WTC11 (cell line): ENCODE measurements at regions not wholly inside any gene's neighbourhood (a gene's known extent, or its start where the extent isn't known, plus 50 kb on each side); places are given as distances from the start of the nearest gene placed in this dataset.

Source experiments
- ATAC-seq: fragments of 200-7000 bp; cut with Tn5 transposase; 2 replicates; pipeline ENCODE4 v1.10.0; 2021; ENCODE audit warnings: mild to moderate bottlenecking, moderate library complexity
- CTCF ChIA-PET: fragments of 300-600 bp; sonication (Branson Sonifier 250); formaldehyde crosslinking; loops from one replicate; lab custom pipeline; 2021; ENCODE audit warnings: antibody characterized with exemption; lab: Charles Lee
- POLR2A ChIA-PET: fragments of 350-600 bp; sonication (Branson Sonifier 250); formaldehyde crosslinking; loops from one replicate; lab custom pipeline; 2021; ENCODE audit warnings: antibody characterized with exemption; lab: Charles Lee
- DNase-seq: peaks from one replicate; pipeline ENCODE4 v3.0.0; 2021; ENCODE audit warnings: low spot score
- H3K27ac Mint-ChIP-seq: 2 replicates; pipeline ENCODE4 v1.8.0; 2021; ENCODE audit warnings: mixed read lengths
- H3K27me3 Mint-ChIP-seq: 2 replicates; pipeline ENCODE4 v1.8.0; 2021; ENCODE audit warnings: low read depth, mild to moderate bottlenecking, moderate library complexity, mixed read lengths
- H3K36me3 Mint-ChIP-seq: 2 replicates; pipeline ENCODE4 v1.8.0; 2021; ENCODE audit warnings: mixed read lengths
- H3K4me1 Mint-ChIP-seq: 2 replicates; pipeline ENCODE4 v1.8.0; 2022; ENCODE audit warnings: mixed read lengths
- H3K4me3 Mint-ChIP-seq: 2 replicates; pipeline ENCODE4 v1.8.0; 2021; ENCODE audit warnings: mild to moderate bottlenecking, moderate library complexity, mixed read lengths
- H3K9me3 Mint-ChIP-seq: 2 replicates; pipeline ENCODE4 v1.8.0; 2021; ENCODE audit warnings: mixed read lengths
- CREM ChIP-seq: sonication (generic); formaldehyde crosslinking; IDR thresholded peaks from 2 replicates; pipeline ENCODE4 v1.8.1; 2022; ENCODE audit warnings: mild to moderate bottlenecking, missing genetic modification reagents, moderate library complexity
- FOXP1 ChIP-seq: sonication (generic); formaldehyde crosslinking; IDR thresholded peaks from 2 replicates; pipeline ENCODE4 v1.8.0; 2022; ENCODE audit warnings: missing genetic modification reagents, mild to moderate bottlenecking, moderate library complexity, borderline replicate concordance
- JAZF1 ChIP-seq: fragments of 250-450 bp; sonication (Bioruptor Pico); IDR thresholded peaks from 2 replicates; pipeline ENCODE4 v1.9.0; 2021; ENCODE audit warnings: moderate library complexity, mild to moderate bottlenecking, inconsistent platforms
- JUN ChIP-seq: sonication (generic); formaldehyde crosslinking; IDR thresholded peaks from 2 replicates; pipeline ENCODE4 v1.8.0; 2023; ENCODE audit warnings: mild to moderate bottlenecking, missing genetic modification reagents
- RORB ChIP-seq: fragments of 250-450 bp; sonication (Bioruptor Pico); IDR thresholded peaks from 2 replicates; pipeline ENCODE4 v1.9.0; 2021; ENCODE audit warnings: mild to moderate bottlenecking
- TEAD1 ChIP-seq: sonication (generic); formaldehyde crosslinking; IDR thresholded peaks from 2 replicates; pipeline ENCODE4 v1.8.0; 2022; ENCODE audit warnings: mild to moderate bottlenecking, missing genetic modification reagents
- TEAD4 ChIP-seq: sonication (generic); formaldehyde crosslinking; IDR thresholded peaks from 2 replicates; pipeline ENCODE4 v1.8.0; 2022; ENCODE audit warnings: mild to moderate bottlenecking, missing genetic modification reagents
- ZBTB21 ChIP-seq: sonication (generic); formaldehyde crosslinking; IDR thresholded peaks from 2 replicates; pipeline ENCODE4 v1.8.1; 2023; ENCODE audit warnings: mild to moderate bottlenecking, missing genetic modification reagents, borderline replicate concordance
- ZNF396 ChIP-seq: fragments of 250-450 bp; sonication (Bioruptor Pico); IDR thresholded peaks from 2 replicates; pipeline ENCODE4 v1.8.0; 2021; ENCODE audit warnings: mild to moderate bottlenecking, moderate library complexity, borderline replicate concordance
- ZNF416 ChIP-seq: fragments of 250-450 bp; sonication (Bioruptor Pico); IDR thresholded peaks from 2 replicates; pipeline ENCODE4 v1.9.0; 2021; ENCODE audit warnings: mild to moderate bottlenecking, inconsistent platforms
- ZNF671 ChIP-seq: fragments of 250-450 bp; sonication (Bioruptor Pico); IDR thresholded peaks from 2 replicates; pipeline ENCODE4 v1.8.0; 2021; ENCODE audit warnings: mild to moderate bottlenecking
- TF ChIP-seq, protein P1 (sequence below): sonication (generic); formaldehyde crosslinking; IDR thresholded peaks from 2 replicates; pipeline ENCODE4 v1.8.0; 2023; ENCODE audit warnings: mild to moderate bottlenecking, missing genetic modification reagents
- TF ChIP-seq, protein P2 (sequence below): sonication (generic); formaldehyde crosslinking; IDR thresholded peaks from 2 replicates; pipeline ENCODE4 v1.8.0; 2022; ENCODE audit warnings: missing genetic modification reagents
- TF ChIP-seq, protein P3 (sequence below): sonication (generic); formaldehyde crosslinking; conservative IDR thresholded peaks from 2 replicates; pipeline ENCODE4 v1.8.1; 2023; ENCODE audit warnings: mild to moderate bottlenecking, low read depth, missing genetic modification reagents, moderate library complexity
- TF ChIP-seq, protein P4 (sequence below): fragments of 250-450 bp; sonication (Bioruptor Pico); IDR thresholded peaks from 2 replicates; pipeline ENCODE4 v1.9.0; 2021; ENCODE audit warnings: mild to moderate bottlenecking
- TF ChIP-seq, protein P5 (sequence below): fragments of 200-600 bp; IDR thresholded peaks from 2 replicates; pipeline ENCODE4 v1.8.0; 2022; ENCODE audit warnings: antibody characterized with exemption
- TF ChIP-seq, protein P6 (sequence below): sonication (generic); formaldehyde crosslinking; IDR thresholded peaks from 2 replicates; pipeline ENCODE4 v1.8.1; 2023; ENCODE audit warnings: mild to moderate bottlenecking, moderate library complexity, missing genetic modification reagents
- TF ChIP-seq, protein P7 (sequence below): sonication (generic); formaldehyde crosslinking; IDR thresholded peaks from 2 replicates; pipeline ENCODE4 v1.8.1; 2023; ENCODE audit warnings: mild to moderate bottlenecking, missing genetic modification reagents, moderate library complexity
- TF ChIP-seq, protein P8 (sequence below): sonication (generic); formaldehyde crosslinking; IDR thresholded peaks from 2 replicates; pipeline ENCODE4 v1.8.1; 2022; ENCODE audit warnings: low read depth, mild to moderate bottlenecking, moderate library complexity, missing genetic modification reagents, borderline replicate concordance

DNA sequence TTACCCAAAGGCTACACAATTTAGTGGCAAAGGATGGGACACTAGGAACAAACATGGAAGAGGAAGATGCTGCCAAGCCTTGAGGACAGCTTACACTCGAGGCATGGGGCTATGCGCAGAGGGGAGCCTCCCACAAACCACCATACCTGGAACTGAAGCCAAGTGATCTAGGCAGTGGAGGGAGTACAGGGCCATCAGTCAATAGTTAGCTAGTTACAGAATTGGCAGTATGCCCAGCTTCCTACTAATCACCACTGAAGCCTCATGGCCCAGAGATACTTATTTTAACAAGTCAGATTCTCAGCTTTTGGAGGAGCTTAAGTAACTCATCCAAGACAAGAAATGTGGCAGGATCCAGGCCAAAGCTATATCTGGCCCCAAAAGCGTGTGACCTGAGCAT is 226.6 kb upstream of the MOCS1 start:
- H3K27ac Mint-ChIP-seq = no peak overlapping the region
- ATAC-seq (no peak), DNase-seq (no peak)
- H3K4me3 Mint-ChIP-seq = no peak overlapping the region
- no peaks in the 10 kb centered on the region for H3K36me3 Mint-ChIP-seq
- H3K9me3 Mint-ChIP-seq = no peaks in the 10 kb centered on the region
- peaks cover 3% of the 10 kb centered on the region; the same call in 1 of the 2 replicates for H3K27me3 Mint-ChIP-seq
- CTCF ChIA-PET = no interaction called here
- POLR2A ChIA-PET = no interaction called here
- H3K4me1 Mint-ChIP-seq = peaks cover 8% of the 10 kb centered on the region
- TF ChIP-seq, protein P1, sequence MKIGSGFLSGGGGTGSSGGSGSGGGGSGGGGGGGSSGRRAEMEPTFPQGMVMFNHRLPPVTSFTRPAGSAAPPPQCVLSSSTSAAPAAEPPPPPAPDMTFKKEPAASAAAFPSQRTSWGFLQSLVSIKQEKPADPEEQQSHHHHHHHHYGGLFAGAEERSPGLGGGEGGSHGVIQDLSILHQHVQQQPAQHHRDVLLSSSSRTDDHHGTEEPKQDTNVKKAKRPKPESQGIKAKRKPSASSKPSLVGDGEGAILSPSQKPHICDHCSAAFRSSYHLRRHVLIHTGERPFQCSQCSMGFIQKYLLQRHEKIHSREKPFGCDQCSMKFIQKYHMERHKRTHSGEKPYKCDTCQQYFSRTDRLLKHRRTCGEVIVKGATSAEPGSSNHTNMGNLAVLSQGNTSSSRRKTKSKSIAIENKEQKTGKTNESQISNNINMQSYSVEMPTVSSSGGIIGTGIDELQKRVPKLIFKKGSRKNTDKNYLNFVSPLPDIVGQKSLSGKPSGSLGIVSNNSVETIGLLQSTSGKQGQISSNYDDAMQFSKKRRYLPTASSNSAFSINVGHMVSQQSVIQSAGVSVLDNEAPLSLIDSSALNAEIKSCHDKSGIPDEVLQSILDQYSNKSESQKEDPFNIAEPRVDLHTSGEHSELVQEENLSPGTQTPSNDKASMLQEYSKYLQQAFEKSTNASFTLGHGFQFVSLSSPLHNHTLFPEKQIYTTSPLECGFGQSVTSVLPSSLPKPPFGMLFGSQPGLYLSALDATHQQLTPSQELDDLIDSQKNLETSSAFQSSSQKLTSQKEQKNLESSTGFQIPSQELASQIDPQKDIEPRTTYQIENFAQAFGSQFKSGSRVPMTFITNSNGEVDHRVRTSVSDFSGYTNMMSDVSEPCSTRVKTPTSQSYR (CRISPR knock-in tag) = no peak
- no peak for TF ChIP-seq ZBTB21
- TF ChIP-seq, protein P2, sequence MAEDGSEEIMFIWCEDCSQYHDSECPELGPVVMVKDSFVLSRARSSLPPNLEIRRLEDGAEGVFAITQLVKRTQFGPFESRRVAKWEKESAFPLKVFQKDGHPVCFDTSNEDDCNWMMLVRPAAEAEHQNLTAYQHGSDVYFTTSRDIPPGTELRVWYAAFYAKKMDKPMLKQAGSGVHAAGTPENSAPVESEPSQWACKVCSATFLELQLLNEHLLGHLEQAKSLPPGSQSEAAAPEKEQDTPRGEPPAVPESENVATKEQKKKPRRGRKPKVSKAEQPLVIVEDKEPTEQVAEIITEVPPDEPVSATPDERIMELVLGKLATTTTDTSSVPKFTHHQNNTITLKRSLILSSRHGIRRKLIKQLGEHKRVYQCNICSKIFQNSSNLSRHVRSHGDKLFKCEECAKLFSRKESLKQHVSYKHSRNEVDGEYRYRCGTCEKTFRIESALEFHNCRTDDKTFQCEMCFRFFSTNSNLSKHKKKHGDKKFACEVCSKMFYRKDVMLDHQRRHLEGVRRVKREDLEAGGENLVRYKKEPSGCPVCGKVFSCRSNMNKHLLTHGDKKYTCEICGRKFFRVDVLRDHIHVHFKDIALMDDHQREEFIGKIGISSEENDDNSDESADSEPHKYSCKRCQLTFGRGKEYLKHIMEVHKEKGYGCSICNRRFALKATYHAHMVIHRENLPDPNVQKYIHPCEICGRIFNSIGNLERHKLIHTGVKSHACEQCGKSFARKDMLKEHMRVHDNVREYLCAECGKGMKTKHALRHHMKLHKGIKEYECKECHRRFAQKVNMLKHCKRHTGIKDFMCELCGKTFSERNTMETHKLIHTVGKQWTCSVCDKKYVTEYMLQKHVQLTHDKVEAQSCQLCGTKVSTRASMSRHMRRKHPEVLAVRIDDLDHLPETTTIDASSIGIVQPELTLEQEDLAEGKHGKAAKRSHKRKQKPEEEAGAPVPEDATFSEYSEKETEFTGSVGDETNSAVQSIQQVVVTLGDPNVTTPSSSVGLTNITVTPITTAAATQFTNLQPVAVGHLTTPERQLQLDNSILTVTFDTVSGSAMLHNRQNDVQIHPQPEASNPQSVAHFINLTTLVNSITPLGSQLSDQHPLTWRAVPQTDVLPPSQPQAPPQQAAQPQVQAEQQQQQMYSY (CRISPR knock-in tag) = no peak
- no peak for TF ChIP-seq ZNF671 (CRISPR knock-in tag)
- TF ChIP-seq, protein P3, sequence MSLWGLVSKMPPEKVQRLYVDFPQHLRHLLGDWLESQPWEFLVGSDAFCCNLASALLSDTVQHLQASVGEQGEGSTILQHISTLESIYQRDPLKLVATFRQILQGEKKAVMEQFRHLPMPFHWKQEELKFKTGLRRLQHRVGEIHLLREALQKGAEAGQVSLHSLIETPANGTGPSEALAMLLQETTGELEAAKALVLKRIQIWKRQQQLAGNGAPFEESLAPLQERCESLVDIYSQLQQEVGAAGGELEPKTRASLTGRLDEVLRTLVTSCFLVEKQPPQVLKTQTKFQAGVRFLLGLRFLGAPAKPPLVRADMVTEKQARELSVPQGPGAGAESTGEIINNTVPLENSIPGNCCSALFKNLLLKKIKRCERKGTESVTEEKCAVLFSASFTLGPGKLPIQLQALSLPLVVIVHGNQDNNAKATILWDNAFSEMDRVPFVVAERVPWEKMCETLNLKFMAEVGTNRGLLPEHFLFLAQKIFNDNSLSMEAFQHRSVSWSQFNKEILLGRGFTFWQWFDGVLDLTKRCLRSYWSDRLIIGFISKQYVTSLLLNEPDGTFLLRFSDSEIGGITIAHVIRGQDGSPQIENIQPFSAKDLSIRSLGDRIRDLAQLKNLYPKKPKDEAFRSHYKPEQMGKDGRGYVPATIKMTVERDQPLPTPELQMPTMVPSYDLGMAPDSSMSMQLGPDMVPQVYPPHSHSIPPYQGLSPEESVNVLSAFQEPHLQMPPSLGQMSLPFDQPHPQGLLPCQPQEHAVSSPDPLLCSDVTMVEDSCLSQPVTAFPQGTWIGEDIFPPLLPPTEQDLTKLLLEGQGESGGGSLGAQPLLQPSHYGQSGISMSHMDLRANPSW (CRISPR knock-in tag) = no peak
- no peak for TF ChIP-seq FOXP1 (CRISPR knock-in tag)
- TF ChIP-seq, protein P4, sequence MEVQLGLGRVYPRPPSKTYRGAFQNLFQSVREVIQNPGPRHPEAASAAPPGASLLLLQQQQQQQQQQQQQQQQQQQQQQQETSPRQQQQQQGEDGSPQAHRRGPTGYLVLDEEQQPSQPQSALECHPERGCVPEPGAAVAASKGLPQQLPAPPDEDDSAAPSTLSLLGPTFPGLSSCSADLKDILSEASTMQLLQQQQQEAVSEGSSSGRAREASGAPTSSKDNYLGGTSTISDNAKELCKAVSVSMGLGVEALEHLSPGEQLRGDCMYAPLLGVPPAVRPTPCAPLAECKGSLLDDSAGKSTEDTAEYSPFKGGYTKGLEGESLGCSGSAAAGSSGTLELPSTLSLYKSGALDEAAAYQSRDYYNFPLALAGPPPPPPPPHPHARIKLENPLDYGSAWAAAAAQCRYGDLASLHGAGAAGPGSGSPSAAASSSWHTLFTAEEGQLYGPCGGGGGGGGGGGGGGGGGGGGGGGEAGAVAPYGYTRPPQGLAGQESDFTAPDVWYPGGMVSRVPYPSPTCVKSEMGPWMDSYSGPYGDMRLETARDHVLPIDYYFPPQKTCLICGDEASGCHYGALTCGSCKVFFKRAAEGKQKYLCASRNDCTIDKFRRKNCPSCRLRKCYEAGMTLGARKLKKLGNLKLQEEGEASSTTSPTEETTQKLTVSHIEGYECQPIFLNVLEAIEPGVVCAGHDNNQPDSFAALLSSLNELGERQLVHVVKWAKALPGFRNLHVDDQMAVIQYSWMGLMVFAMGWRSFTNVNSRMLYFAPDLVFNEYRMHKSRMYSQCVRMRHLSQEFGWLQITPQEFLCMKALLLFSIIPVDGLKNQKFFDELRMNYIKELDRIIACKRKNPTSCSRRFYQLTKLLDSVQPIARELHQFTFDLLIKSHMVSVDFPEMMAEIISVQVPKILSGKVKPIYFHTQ = no peak
- TF ChIP-seq, protein P5, sequence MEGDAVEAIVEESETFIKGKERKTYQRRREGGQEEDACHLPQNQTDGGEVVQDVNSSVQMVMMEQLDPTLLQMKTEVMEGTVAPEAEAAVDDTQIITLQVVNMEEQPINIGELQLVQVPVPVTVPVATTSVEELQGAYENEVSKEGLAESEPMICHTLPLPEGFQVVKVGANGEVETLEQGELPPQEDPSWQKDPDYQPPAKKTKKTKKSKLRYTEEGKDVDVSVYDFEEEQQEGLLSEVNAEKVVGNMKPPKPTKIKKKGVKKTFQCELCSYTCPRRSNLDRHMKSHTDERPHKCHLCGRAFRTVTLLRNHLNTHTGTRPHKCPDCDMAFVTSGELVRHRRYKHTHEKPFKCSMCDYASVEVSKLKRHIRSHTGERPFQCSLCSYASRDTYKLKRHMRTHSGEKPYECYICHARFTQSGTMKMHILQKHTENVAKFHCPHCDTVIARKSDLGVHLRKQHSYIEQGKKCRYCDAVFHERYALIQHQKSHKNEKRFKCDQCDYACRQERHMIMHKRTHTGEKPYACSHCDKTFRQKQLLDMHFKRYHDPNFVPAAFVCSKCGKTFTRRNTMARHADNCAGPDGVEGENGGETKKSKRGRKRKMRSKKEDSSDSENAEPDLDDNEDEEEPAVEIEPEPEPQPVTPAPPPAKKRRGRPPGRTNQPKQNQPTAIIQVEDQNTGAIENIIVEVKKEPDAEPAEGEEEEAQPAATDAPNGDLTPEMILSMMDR = no peak
- TF ChIP-seq ZNF416 (CRISPR knock-in tag) = no peak
- no peak for TF ChIP-seq RORB (CRISPR knock-in tag)
- no peak for TF ChIP-seq ZNF396 (CRISPR knock-in tag)
- TF ChIP-seq JAZF1 (CRISPR knock-in tag) = no peak
- no peak for TF ChIP-seq TEAD4
- TF ChIP-seq, protein P6, sequence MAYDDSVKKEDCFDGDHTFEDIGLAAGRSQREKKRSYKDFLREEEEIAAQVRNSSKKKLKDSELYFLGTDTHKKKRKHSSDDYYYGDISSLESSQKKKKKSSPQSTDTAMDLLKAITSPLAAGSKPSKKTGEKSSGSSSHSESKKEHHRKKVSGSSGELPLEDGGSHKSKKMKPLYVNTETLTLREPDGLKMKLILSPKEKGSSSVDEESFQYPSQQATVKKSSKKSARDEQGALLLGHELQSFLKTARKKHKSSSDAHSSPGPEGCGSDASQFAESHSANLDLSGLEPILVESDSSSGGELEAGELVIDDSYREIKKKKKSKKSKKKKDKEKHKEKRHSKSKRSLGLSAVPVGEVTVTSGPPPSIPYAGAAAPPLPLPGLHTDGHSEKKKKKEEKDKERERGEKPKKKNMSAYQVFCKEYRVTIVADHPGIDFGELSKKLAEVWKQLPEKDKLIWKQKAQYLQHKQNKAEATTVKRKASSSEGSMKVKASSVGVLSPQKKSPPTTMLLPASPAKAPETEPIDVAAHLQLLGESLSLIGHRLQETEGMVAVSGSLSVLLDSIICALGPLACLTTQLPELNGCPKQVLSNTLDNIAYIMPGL (CRISPR knock-in tag) = no peak
- TF ChIP-seq, protein P7, sequence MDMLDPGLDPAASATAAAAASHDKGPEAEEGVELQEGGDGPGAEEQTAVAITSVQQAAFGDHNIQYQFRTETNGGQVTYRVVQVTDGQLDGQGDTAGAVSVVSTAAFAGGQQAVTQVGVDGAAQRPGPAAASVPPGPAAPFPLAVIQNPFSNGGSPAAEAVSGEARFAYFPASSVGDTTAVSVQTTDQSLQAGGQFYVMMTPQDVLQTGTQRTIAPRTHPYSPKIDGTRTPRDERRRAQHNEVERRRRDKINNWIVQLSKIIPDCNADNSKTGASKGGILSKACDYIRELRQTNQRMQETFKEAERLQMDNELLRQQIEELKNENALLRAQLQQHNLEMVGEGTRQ (CRISPR knock-in tag) = no peak
- no peak for TF ChIP-seq CREM (CRISPR knock-in tag)
- TF ChIP-seq JUN (CRISPR knock-in tag) = no peak
- TF ChIP-seq TEAD1 (CRISPR knock-in tag) = no peak
- TF ChIP-seq, protein P8, sequence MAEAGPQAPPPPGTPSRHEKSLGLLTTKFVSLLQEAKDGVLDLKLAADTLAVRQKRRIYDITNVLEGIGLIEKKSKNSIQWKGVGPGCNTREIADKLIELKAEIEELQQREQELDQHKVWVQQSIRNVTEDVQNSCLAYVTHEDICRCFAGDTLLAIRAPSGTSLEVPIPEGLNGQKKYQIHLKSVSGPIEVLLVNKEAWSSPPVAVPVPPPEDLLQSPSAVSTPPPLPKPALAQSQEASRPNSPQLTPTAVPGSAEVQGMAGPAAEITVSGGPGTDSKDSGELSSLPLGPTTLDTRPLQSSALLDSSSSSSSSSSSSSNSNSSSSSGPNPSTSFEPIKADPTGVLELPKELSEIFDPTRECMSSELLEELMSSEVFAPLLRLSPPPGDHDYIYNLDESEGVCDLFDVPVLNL (CRISPR knock-in tag) = no peak
